MM.1S (cell line): ENCODE measurements at regions not wholly inside any gene's neighbourhood (a gene's known extent, or its start where the extent isn't known, plus 50 kb on each side); places are given as distances from the start of the nearest gene placed in this dataset.

Source experiments
- CTCF ChIP-seq: fragments of 300-600 bp; sonication (generic); IDR thresholded peaks from 2 replicates; pipeline ENCODE4 v1.5.1; 2016; ENCODE audit warnings: antibody characterized with exemption, low read length, mixed read lengths
- EZH2 ChIP-seq: fragments of 300-600 bp; sonication (generic); optimal IDR thresholded peaks from 2 replicates; pipeline ENCODE3; 2017; ENCODE audit warnings: low read depth, mild to moderate bottlenecking, antibody characterized with exemption, low read length, mixed read lengths
- EZH2phosphoT487 ChIP-seq: fragments of 300-600 bp; sonication (generic); IDR thresholded peaks from 2 replicates; pipeline ENCODE4 v1.6.1; 2018; ENCODE audit warnings: antibody characterized with exemption, low read length

GRCh38 chr2:79437433-79438267, 75.2 kb upstream of the CTNNA2 start:
- TF ChIP-seq EZH2 (no peak), CTCF (no peak), EZH2phosphoT487 (no peak)
